Lower leg skin (tissue), 4 donors: ENCODE measurements at regions not wholly inside any gene's neighbourhood (a gene's known extent, or its start where the extent isn't known, plus 50 kb on each side); places are given as distances from the start of the nearest gene placed in this dataset.

Experiments
- DNase-seq, 2 donors: peaks; one replicate each; pipeline ENCODE4 v3.0.0-alpha.2; 2019; ENCODE audit warnings: low spot score in 2 of 2
- H3K4me3 ChIP-seq: fragments of 200-600 bp; sonication (generic); 2 replicates; pipeline ENCODE4 v1.5.1; 2017; ENCODE audit warnings: mild to moderate bottlenecking, low read depth; ENCODE audit not compliant: poor library complexity, severe bottlenecking
- CTCF ChIP-seq, 3 donors: fragments of 450-650 bp; IDR thresholded peaks; one replicate each; pipeline ENCODE4 v1.5.1; 2016; ENCODE audit warnings: antibody characterized with exemption in 3 of 3, mild to moderate bottlenecking in 3 of 3, moderate library complexity in 2 of 3
- POLR2A ChIP-seq, 2 donors: fragments of 450-650 bp; IDR thresholded peaks; one replicate each; pipeline ENCODE4 v1.6.1; 2016 to 2017; ENCODE audit warnings: antibody characterized with exemption in 2 of 2, mild to moderate bottlenecking in 1 of 2, moderate library complexity in 1 of 2
- WGBS, 2 donors: methylation state at CpG; one replicate each; pipeline ENCODE4 v1.1.5; 2018; 5-methylcytosine and 5-hydroxymethylcytosine counted together
- intact Hi-C: fragments of 100-400 bp; cut with DNase I; formaldehyde crosslinking; loops from one replicate; pipeline ENCODE4 v1.15.0; 2023; ENCODE audit warnings: low total_unique reads

- no peak overlapping the region for H3K4me3 ChIP-seq
- WGBS, 2 donors = 41 to 45% methylated on average over 1 of the region's 1 CpG
- intact Hi-C loops = no loop called here
- no peak for TF ChIP-seq CTCF (IDR thresholded peaks at IDR 0.05)
- TF ChIP-seq POLR2A (IDR thresholded peaks at IDR 0.05) = no peak
- no peak for DNase-seq
These were observed 771.2 kb upstream of the LINC00305 start for GRCh38 chr18:64919971-64920570.

GRCh38 chr18:64918851-64919250 is 770.0 kb upstream of the LINC00305 start:
- no peak overlapping the region for H3K4me3 ChIP-seq
- intact Hi-C loops = no loop called here
- no peak for TF ChIP-seq POLR2A (IDR thresholded peaks at IDR 0.05)
- no peak for TF ChIP-seq CTCF (IDR thresholded peaks at IDR 0.05)
- no peak for DNase-seq
- 89 to 90% methylated on average over 3 of the region's 3 CpGs for WGBS, 2 donors

DNA sequence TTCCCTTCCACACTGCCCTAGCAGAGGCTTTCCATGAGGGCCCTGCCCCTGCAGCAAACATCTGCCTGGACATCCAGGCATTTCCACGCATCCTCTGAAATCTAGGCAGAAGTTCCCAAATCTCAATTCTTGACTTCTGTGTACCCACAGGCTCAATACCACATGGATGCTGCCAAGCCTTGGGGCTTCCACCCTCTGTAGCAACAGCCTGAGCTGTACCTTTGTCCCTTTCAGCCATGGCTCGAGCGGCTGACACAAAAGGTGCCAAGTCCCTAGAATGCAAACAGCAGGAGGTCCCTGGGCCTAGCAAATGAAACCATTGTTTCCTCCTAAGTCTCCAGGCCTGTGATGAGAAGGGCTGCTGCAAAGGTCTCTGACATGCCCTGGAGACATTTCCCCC is 744.5 kb upstream of the LINC00305 start:
- no peak for TF ChIP-seq CTCF (IDR thresholded peaks at IDR 0.05)
- TF ChIP-seq POLR2A (IDR thresholded peaks at IDR 0.05) = no peak
- intact Hi-C loops = no loop called here
- H3K4me3 ChIP-seq = no peak overlapping the region
- WGBS, 2 donors = 90 to 100% methylated on average over 3 of the region's 3 CpGs
- no peak for DNase-seq

- TF ChIP-seq POLR2A (IDR thresholded peaks at IDR 0.05) = no peak
- no peak for TF ChIP-seq CTCF (IDR thresholded peaks at IDR 0.05)
- 86 to 87% methylated on average over 4 of the region's 4 CpGs for WGBS, 2 donors
- no peak for DNase-seq
- no peak overlapping the region for H3K4me3 ChIP-seq
- intact Hi-C loops = no loop called here
These were observed 740.1 kb upstream of the LINC00305 start for GRCh38 chr18:64888956-64889355.

- WGBS, 2 donors = 71 to 82% methylated on average over 1 of the region's 1 CpG
- H3K4me3 ChIP-seq = no peak overlapping the region
- DNase-seq = no peak
- intact Hi-C loops = no loop called here
- TF ChIP-seq CTCF (IDR thresholded peaks at IDR 0.05) = no peak
- TF ChIP-seq POLR2A (IDR thresholded peaks at IDR 0.05) = no peak
These were observed 738.1 kb upstream of the LINC00305 start for GRCh38 chr18:64886995-64887394.

DNA sequence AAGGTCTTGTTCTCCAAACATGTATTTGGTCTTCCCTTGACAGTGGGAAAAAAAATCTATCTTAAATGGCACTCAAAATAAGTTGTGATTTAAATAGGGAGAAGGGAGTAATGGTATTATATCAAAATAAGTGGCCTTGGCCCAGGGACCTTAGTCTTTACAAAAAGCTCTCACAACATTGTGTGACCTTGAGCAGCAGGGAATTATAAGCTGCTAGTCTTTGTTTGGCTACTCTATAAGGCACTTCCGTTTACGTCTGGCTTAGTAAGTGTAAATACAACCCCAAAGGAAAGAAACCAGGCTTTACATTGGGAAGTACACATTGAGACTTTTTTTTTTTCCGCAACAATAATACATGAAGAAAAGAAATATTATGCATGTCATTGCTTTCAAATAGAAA is 734.0 kb upstream of the LINC00305 start:
- intact Hi-C loops = no loop called here
- TF ChIP-seq POLR2A (IDR thresholded peaks at IDR 0.05) (no peak), CTCF (IDR thresholded peaks at IDR 0.05) (no peak)
- 71 to 76% methylated on average over 3 of the region's 3 CpGs for WGBS, 2 donors
- H3K4me3 ChIP-seq = no peak overlapping the region
- DNase-seq = no peak
